Osteocyte (in vitro differentiated cells): ENCODE measurements at regions not wholly inside any gene's neighbourhood (a gene's known extent, or its start where the extent isn't known, plus 50 kb on each side); places are given as distances from the start of the nearest gene placed in this dataset.

ENCODE experiments used
- DNase-seq: peaks from one replicate; pipeline ENCODE4 v3.0.0; 2021; ENCODE audit warnings: mixed read lengths; ENCODE audit not compliant: unreplicated experiment; ENCODE audit errors: extremely low spot score
- H3K27ac Mint-ChIP-seq: one replicate; pipeline ENCODE4 v1.8.0; 2021; ENCODE audit warnings: mild to moderate bottlenecking, mixed read lengths; ENCODE audit not compliant: unreplicated experiment
- H3K27me3 Mint-ChIP-seq: one replicate; pipeline ENCODE4 v1.8.0; 2021; ENCODE audit warnings: mixed read lengths; ENCODE audit not compliant: unreplicated experiment
- H3K36me3 Mint-ChIP-seq: one replicate; pipeline ENCODE4 v1.8.0; 2021; ENCODE audit warnings: mixed read lengths; ENCODE audit not compliant: unreplicated experiment
- H3K4me1 Mint-ChIP-seq: one replicate; pipeline ENCODE4 v1.8.0; 2021; ENCODE audit warnings: mixed read lengths; ENCODE audit not compliant: unreplicated experiment
- H3K4me3 Mint-ChIP-seq: one replicate; pipeline ENCODE4 v1.8.0; 2021; ENCODE audit warnings: mild to moderate bottlenecking, moderate library complexity, mixed read lengths; ENCODE audit not compliant: unreplicated experiment
- H3K9me3 Mint-ChIP-seq: one replicate; pipeline ENCODE4 v1.8.0; 2021; ENCODE audit warnings: mixed read lengths; ENCODE audit not compliant: unreplicated experiment
- CTCF ChIP-seq: fragments of 200-600 bp; sonication (generic); IDR thresholded peaks from 2 replicates; pipeline ENCODE4 v1.5.0; 2021; ENCODE audit warnings: antibody characterized with exemption, mild to moderate bottlenecking, moderate library complexity

GRCh38 chr6:105769197-105769596 is 316.9 kb upstream of the PRDM1 start:
- DNase-seq: no peak
- Mint-ChIP-seq H3K36me3 (no peaks in the 10 kb centered on the region), H3K27ac (no peak overlapping the region), H3K27me3 (peaks cover 2% of the 10 kb centered on the region), H3K4me1 (no peaks in the 10 kb centered on the region), H3K9me3 (peaks cover 1% of the 10 kb centered on the region), H3K4me3 (no peak overlapping the region)
- TF ChIP-seq CTCF: no peak

GRCh38 chr6:105767541-105767940 is 318.6 kb upstream of the PRDM1 start:
- H3K27ac Mint-ChIP-seq: no peak overlapping the region
- H3K9me3 Mint-ChIP-seq: no peaks in the 10 kb centered on the region
- H3K36me3 Mint-ChIP-seq: no peaks in the 10 kb centered on the region
- peaks cover 2% of the 10 kb centered on the region for H3K27me3 Mint-ChIP-seq
- no peak for TF ChIP-seq CTCF
- no peaks in the 10 kb centered on the region for H3K4me1 Mint-ChIP-seq
- no peak for DNase-seq
- no peak overlapping the region for H3K4me3 Mint-ChIP-seq

GRCh38 chr6:105765239-105765638 is 320.9 kb upstream of the PRDM1 start:
- H3K9me3 Mint-ChIP-seq: no peaks in the 10 kb centered on the region
- no peak for DNase-seq
- TF ChIP-seq CTCF: no peak
- H3K4me1 Mint-ChIP-seq: peaks cover under 1% of the 10 kb centered on the region
- no peaks in the 10 kb centered on the region for H3K36me3 Mint-ChIP-seq
- H3K27me3 Mint-ChIP-seq: peaks cover 2% of the 10 kb centered on the region
- H3K27ac Mint-ChIP-seq: no peak overlapping the region
- no peak overlapping the region for H3K4me3 Mint-ChIP-seq

DNA sequence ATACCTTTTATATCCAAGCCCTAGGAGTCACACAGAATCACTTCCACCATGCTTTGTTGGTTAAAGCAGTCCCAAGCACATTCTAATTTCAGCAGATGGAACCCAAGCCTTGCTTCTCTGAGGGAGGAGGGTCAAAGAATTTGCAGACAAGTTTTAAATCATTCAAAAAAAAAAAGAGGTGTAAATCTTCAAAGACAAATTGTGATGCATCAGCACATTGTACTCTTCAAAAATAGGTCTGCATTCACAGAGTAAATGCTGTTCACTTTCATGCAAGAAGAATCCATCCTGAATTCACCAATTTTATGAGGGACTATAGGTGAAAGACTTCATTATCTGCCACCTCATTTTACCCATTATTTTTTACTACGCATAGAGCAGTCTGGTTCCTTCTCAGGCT is 321.8 kb upstream of the PRDM1 start:
- Mint-ChIP-seq H3K36me3 (no peaks in the 10 kb centered on the region), H3K4me1 (peaks cover 6% of the 10 kb centered on the region), H3K27me3 (peaks cover 2% of the 10 kb centered on the region), H3K27ac (no peak overlapping the region), H3K9me3 (no peaks in the 10 kb centered on the region), H3K4me3 (no peak overlapping the region)
- no peak for DNase-seq
- TF ChIP-seq CTCF: no peak

- H3K4me3 Mint-ChIP-seq: no peak overlapping the region
- H3K9me3 Mint-ChIP-seq: no peaks in the 10 kb centered on the region
- H3K27me3 Mint-ChIP-seq: peaks cover 2% of the 10 kb centered on the region
- H3K27ac Mint-ChIP-seq: no peak overlapping the region
- H3K36me3 Mint-ChIP-seq: no peaks in the 10 kb centered on the region
- no peak for DNase-seq
- peaks cover 6% of the 10 kb centered on the region for H3K4me1 Mint-ChIP-seq
- no peak for TF ChIP-seq CTCF
These were observed 322.3 kb upstream of the PRDM1 start for GRCh38 chr6:105763866-105764265.
